Left ventricle myocardium superior (tissue), 1 donor: ENCODE measurements at regions not wholly inside any gene's neighbourhood (a gene's known extent, or its start where the extent isn't known, plus 50 kb on each side); places are given as distances from the start of the nearest gene placed in this dataset.

Source experiments
- ATAC-seq: fragments of 200-7000 bp; cut with Tn5 transposase; one replicate; pipeline ENCODE4 v1.9.1; 2020; ENCODE audit warnings: mild to moderate bottlenecking, moderate library complexity
- DNase-seq: peaks from one replicate; pipeline ENCODE4 v3.0.0-alpha.2; 2020
- intact Hi-C: fragments of 100-400 bp; cut with micrococcal nuclease; formaldehyde crosslinking; loops from one replicate; pipeline ENCODE4 v1.11.0; 2022
- donor health status: DM: no; HTN: yes; CAD: no; lungs with severe emphysema.

DNA sequence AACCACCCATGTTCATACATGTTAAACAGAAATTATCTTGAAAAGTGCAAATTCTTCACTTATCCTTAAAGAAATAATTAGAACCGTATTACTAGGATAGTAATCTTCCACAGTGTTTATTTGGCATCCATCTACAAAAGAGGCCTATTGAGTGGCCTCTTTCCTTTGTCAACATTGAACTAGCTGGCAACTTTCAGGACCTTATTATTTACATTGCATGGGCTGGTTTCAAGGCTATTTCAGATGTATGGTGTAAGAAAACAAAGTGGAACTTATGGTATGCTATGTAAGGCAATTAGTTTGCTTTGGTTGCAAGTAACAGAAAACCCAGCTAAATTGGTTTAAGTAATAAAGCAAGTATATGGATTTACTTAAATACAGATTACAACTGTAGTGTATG, 324.6 kb downstream of the RBM43 start:
- ATAC-seq: no peak
- intact Hi-C loops: no loop called here
- no peak for DNase-seq

DNA sequence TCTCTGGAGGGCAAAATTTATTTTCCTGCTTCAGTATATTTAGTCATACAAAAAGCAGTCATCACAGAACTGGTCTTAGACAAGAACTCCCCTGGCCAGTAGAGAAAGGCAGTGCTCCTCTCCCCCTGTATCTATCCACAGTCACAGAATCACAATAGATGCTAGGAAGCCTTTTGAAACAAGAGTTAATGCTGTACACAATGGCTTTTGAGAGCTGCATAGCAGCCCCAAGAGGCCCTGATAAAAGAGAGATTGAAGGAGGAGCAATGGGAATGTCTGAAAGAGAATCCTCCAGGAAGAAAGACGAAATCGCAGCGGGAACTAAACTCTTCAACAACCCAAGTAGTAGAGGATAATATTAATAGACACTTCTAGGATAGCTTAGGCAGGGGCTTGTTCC, 330.2 kb downstream of the RBM43 start:
- ATAC-seq (no peak), DNase-seq (no peak)
- intact Hi-C loops: no loop called here

DNA sequence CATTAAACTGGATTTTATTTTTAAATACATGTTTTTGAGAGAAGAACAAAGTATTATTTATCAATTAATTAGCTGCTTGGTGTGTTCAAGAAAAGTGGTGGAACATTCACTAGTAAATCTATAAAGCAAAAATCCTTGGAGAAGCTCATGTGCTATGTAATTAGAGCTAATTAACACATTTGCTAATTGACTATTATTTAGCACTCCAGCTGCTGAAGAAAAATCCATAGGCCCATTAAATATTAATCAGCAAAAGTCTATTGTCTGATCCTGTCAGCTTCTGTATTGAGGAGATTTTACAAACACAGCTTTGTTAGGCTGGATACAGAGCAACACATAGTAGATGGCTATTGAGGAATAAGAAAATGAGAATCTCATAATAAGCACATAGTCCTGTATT, 336.1 kb downstream of the RBM43 start:
- no peak for ATAC-seq
- intact Hi-C loops: no loop called here
- no peak for DNase-seq

DNA sequence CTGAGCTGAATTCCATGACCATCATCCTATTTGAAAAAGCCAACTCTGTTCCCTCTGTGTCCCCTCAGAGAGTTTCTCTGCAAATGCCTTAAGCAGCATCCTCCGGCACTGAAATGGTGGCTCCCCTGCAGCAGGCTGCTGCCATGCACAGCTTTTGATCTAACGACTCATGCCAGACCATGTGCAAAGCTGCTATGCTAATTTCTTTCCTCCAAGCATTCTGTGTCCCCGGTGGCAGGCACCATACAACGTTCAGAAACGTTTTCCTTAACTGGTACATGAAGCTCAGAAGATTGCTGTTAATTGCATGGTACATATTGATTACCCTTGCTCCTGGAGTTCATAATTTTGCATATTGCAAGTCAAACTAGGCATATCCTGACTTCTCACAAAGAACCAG, 336.8 kb downstream of the RBM43 start:
- intact Hi-C loops: no loop called here
- DNase-seq (no peak), ATAC-seq (no peak)

DNA sequence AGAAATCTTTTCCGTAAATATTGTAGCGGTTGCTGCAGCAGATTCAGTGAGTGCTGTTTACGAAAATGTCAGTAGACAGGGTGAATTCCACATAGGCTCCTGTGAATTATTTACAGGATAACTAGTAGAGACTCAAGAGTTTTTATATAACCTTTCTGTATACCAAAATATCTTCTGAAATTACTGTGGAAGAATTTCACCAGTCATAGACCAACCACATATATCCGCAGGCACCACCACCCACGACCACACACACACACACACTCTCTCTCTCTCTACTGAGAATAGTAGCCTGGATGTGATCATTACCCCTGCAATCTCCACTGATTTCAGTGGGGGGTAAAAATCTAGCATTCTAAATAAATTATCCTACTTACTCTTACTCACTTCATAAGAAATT, 341.8 kb downstream of the RBM43 start:
- DNase-seq: no peak
- intact Hi-C loops: no loop called here
- ATAC-seq: no peak

DNA sequence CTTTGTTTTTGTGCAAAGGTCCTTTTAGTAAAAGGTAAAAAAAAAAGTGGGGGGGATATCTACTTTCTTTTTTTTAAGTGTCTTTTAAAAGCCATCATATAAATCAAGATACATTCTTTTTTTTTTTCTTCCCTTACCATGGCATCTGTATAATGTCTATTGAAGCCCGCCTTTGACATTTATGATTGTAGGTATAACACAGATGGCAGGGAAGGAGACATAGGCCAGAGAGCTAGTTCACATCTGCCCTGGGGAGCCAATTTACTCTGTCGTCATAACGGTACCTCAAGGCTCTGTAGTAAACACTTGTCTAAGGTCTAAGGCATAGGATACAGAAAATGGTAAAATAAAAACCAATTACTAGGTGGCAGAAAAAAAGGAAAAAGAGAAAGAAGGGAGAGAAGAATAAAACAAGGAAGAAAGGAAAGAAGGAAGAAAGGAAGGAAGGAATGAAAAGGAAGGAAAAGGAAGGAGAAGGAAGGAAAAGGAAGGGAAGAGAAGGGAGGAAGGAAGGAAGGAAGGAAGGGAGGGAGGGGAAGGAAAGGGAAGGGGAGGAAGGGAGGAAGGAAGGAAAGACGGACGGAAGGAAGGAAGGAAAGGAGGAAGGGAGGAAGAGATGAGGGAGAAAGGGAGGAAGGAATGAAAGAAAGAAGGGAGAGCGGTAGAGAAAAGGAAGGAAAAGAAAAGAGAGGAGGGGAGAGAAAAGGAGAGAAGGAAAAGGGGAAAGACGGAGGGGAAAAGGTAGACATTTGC, 343.5 kb downstream of the RBM43 start:
- ATAC-seq (no peak), DNase-seq (no peak)
- intact Hi-C loops: no loop called here

DNA sequence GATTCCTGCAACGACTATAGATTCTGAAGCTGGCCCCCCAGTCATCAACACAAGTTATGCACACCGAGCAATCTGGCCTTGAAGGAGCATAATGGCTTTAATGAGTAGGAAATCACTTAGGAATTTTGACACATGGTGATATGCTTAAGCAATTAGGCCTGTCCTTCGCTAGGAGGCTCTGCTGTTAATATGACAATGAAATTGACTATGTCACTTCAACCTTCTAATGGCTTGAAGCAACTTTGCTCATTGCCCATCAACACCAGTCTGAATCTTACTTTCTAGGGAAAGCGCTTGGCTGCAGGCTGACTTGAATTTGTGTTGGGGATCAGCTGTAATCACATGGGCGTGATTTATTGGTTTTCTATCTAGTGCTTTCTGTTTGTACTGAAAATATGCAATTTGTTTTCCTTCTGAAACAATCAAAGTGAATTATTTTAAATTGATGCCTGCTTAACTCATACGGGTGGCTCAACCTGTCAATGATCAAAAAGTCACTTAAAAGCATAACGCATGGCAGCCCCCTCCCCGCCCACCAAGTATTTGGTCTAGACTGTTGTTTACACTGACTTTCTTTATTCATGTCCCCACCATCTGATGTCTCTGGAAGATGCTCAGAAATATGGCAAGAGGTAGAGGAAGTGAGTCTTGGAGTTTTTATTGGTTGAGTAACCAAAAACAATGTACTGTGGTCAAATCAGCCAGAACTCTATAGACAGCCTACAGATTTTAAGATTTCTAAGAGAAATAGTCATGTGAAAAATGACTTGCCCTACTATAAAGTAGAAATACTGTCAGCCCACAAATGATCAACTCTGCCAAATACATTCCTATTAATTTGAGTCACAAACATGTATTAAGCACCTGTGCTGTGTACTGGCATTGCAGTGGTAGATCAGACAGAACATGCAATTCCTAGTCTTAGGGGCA, 344.9 kb downstream of the RBM43 start:
- intact Hi-C loops: no loop called here
- DNase-seq: no peak
- ATAC-seq: no peak

DNA sequence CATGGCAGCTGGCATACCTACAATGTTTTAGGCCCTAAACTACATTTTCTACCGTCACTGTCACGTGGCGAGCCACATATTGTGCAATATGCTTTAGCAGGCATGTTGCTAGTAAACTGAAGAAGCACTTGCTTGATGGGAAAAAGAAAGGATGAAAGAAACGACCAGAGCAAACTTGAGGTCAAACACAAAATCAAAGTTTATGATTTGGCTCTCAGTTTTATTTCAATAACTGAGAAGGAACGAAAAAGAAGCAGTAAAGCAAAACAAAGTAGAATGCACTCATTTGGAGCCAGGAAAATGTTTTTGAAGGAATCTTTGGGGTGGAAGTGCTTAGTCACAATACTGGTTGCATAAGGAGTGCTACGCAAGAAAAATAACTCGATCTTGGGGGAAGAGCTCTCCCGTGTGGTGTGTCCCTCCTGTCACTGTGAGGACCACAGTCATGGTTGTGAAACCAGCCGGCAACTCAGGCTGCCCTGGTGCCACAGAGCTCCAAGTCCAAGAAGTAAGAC, 349.8 kb downstream of the RBM43 start:
- DNase-seq: peak; percentile 49
- intact Hi-C loops: no loop called here
- peak; percentile 97 for ATAC-seq

DNA sequence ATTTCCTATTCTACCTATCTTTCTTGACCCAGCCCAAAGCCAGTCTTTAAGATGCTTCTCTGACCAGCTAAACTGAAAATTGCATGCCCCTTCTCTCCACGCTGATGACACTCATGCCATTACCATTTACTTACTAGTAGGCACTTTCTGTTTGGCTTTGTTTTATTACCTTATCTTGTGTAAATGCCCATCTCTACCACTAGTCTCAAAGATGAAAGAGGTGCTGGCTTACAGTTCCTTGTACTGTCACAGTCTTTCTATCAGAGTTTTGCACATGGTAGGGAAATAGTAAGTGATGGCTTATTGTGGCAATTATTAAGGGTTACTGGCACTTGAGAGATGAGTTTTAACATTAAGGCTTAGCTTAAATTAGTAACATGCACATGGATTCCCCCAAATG, 352.1 kb downstream of the RBM43 start:
- ATAC-seq (no peak), DNase-seq (no peak)
- intact Hi-C loops: no loop called here

DNA sequence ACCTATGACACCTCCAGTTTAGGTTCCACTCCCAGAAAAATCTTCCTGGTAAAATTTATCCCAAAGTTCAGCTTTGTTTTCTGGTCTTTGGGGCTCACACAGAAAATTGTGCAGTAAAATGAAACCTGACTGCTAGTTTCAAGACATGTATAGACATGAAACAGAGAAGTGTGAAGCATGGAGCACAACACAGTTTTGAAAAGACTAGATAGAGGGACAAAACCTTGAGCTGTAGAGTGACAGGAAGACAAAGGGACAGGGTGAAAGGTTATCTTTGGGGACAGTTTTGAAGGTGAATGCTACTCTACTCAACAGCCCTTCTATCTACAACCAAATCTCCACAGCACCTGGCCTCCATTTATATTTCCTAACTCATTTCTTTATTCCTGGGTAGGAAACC, 352.6 kb downstream of the RBM43 start:
- intact Hi-C loops: no loop called here
- no peak for DNase-seq
- ATAC-seq: no peak

DNA sequence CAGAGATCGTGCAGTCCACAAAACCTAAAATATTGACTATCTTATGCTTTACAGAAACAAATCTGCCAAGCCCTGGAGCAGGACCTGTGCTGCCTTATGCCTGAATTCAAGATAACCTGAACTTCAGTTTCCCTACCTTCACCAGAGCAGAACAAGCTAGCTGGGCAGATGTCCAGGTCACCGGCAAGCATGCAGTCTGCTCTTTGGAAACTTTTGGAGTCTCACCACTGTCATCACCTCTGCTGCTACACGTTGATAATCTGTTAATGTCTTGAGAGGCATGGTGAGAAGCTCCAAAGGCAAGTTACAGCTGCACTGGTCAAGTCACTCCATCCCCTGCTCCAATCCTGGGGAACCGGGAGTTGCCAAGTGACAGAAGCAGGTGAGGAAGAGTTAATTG, 354.2 kb downstream of the RBM43 start:
- DNase-seq: no peak
- intact Hi-C loops: no loop called here
- ATAC-seq: peak; percentile 36

DNA sequence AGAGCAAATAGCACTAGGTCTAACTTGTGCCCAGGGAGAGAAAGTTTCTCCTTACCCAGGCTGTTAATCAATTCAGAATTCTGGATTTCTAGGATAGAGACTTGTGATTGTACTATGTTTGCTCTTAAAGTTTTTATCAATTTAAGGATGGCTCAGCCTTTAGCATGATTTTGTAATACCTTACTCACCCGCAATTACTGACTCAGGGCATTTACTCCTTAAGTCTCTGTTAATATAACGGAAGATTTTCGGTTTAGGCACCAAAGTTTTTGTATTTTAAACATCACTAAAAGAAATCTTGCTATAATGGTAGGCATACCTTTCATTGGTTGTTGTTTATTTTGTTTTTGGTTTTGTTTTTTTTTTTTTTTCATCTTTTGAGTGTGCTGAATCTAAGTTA, 358.2 kb downstream of the RBM43 start:
- intact Hi-C loops: no loop called here
- ATAC-seq (no peak), DNase-seq (no peak)

DNA sequence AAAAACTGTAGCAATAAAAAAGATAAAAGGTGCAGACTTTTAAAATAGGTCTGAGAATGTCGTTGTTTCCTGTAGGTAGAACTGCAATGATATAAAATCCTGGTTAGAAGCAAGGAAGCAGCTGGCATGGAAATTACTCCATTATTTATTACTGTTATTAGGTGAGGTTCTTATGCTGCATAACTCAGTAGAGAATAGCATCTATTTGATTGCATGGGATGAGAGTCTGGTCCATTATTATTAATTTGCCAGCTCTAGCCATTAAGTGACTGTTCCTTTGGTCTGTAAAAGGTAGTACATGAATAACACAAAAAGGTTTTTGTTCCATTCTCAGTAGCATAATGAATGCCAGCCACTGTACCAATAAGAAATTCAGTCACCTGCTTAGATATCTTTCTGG, 358.6 kb downstream of the RBM43 start:
- intact Hi-C loops: no loop called here
- no peak for ATAC-seq
- no peak for DNase-seq

DNA sequence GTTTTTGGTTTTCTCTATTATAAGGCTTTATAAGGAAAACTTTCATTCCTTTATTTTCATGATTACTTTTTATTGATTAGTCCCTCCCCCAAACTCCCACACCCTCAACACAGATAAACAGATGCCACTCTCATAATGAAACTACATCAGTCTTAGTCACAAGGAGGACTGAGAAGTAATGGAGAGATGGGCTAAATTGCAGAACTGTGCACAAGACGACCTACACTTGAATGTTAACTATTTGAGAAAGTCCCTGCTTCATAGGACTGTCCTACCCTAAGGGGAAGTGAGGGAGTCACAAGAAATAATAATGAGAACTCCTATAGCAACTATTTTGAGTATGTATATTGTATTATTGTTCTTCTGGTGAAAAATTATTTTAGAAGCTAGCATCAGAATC, 360.8 kb downstream of the RBM43 start:
- DNase-seq: no peak
- intact Hi-C loops: no loop called here
- no peak for ATAC-seq

DNA sequence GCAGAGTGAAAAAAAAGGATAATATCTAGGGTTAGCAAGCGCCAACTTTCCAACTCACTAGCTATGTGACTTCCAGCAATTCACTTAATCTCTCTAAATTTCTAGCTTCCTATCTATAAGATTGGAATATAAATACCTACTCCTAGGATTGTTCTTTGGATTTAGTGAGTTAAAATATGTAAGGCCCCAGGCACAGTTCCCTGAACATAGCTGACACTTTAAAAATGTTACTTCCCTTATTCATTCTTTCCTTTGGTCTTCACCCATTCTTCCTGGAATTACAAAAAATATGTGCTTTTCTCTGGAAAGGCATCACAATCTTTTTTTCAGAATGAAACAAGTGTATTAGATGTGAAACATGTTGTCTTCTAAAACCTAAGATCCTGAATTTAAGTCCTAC, 365.7 kb downstream of the RBM43 start:
- ATAC-seq: no peak
- intact Hi-C loops: no loop called here
- no peak for DNase-seq

DNA sequence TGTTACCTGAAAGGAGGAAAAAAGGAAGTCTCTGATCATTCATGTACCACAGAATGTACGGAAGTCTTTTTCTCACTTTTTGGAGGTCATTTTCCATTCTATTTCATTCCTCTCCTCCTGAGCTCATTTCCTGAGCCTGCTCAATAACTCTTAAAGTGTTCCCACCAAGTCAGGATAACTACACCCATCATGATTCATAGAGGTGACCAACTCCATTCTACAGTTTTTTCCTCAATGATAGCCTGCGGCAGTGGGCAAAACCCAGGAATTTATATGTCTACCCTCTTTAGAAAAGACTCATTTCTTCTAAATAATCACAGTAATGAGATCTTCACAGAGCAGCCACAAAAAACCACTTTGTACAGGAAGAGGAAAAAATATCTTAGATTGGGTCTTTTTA, 372.5 kb downstream of the RBM43 start:
- DNase-seq (no peak), ATAC-seq (no peak)
- intact Hi-C loops: no loop called here

DNA sequence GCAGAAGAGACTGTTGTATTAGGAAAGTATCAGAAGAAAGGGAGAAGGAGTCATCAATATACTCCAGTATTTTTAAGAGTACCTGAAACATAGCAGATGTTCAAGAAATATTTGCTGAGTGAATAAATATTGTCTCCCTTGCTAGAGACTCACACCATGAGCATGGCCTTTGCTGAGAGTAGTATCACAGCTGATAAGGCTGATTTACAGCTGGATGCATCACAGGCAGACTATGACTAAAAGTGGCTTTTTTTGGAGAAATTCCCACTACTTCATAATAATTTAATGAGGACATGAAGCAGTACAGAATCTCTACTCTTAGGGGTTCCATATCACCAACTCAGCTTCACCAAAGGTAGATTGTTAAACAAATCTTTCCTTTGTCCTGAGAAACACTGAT, 373.3 kb downstream of the RBM43 start:
- DNase-seq (no peak), ATAC-seq (no peak)
- intact Hi-C loops: no loop called here

DNA sequence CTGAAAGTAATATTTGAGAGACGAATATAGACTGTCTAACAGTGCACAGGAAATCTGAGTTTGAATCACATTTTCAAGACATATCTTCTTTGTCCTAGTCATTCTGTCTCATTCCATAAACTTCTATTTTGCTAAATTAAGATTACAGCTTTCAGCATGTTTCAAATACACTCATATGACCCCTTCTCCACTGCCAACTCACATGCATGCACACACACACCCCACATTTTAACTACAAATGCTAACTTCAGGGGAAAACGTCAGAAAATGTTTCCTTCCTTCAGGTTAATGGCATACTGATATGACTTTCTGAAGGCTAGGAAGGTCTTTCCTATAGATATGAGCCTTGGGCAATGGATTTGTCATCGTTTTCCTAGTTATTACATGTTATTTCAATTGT, 373.7 kb downstream of the RBM43 start:
- ATAC-seq: no peak
- intact Hi-C loops: no loop called here
- no peak for DNase-seq

DNA sequence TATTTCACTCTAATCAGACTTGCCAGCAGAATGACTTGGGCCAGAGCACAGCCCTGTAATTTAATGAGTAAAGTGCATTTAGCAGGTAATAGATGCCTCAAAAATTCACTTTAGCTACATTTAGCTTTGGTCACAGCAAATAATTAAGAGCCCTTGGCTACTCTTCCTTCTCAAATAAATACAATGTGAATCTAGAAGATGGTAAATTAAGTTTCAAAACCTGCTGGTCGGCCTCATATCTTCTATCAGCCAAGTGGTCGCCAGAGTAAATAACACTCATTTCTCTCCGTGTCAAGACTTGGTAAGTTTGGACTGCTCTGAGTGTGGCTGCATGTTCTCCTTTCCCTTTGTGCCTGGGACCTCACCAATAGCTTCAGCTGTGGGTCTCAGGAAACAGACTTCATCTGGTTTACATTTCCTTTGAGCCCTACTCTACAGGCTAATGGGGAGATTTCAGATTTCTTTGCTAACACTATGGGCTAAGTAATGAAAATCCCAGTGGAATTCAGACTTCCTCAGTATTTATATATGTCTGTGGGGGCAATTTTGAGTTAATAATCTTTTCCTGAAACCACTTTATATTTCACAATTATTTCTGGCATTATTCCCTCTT, 375.8 kb downstream of the RBM43 start:
- intact Hi-C loops: no loop called here
- ATAC-seq (no peak), DNase-seq (no peak)

DNA sequence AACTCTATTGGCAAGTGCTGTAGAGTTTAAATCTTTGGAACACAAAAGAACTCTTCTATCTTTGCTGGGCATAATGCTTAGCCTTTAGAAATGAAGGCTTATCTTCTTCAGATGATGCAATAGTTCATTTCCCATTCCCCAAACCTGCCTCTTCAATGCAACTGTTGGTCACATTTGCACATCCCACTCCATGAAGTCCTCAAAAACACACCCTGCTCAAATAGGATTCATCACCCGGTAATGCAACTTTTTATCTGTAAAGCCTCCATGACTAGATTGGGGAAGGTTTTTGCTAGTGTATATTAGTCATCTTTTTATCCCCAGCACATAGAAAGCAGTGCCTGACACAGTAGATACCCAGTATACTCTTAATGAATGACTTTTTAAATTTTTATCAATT, 376.4 kb downstream of the RBM43 start:
- intact Hi-C loops: no loop called here
- ATAC-seq (no peak), DNase-seq (no peak)
